Endothelial cell of umbilical vein (primary cell): ENCODE measurements at regions not wholly inside any gene's neighbourhood (a gene's known extent, or its start where the extent isn't known, plus 50 kb on each side); places are given as distances from the start of the nearest gene placed in this dataset.

Source experiments
- POLR2AphosphoS5 ChIP-seq: IDR thresholded peaks from 2 replicates; pipeline ENCODE4 v1.6.1; 2012; ENCODE audit warnings: low read depth, mild to moderate bottlenecking, control low read depth, low read length, moderate library complexity; ENCODE audit not compliant: insufficient read depth
- TF ChIP-seq, protein P1 (sequence below), 2 donors: IDR thresholded peaks; 1 replicate in 1 of 2; 2 replicates in 1 of 2; pipeline ENCODE4 v1.5.1; 2011; ENCODE audit warnings: low read length in 2 of 2, mild to moderate bottlenecking in 2 of 2, moderate library complexity in 2 of 2, control low read depth in 1 of 2, inconsistent platforms in 1 of 2, low read depth in 1 of 2; ENCODE audit not compliant: insufficient read depth in 1 of 2; ENCODE audit errors: extremely low read depth in 1 of 2

DNA sequence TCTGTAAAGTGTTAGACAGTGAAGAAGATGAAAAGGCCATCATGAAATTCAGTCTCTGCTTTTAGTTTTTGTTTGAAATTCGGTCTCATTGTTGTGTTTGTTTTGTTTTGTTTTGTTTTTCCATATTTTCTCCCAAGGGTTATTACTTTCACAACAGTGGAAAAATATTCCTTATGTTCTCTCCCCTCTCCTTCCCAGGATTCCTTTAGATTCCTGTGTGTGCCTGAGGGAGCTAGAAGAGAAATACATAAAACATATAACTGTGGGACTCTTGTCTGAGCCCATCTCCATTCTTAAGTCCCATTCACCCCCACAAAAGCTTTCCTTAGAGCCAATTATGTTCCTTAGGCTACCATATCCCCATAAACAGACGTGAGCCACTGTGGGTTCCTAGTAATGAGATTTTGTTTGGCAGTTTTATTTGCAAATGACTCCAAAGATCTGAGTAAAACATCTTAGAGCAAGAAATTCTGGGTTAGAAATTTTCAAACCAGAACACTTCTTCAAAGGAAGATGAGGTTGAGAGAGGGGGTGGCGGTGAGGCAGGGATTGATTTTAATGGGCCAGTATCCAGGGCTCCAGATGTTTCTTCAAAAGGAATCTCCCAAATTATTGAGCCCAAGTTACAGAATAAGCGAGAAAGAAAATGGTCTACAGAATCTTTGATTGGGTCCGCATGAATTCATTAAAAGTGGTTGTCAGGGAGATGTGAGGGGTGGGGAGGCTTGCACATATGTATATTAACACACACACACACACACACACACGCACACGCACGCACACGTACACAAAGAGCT, 157.8 kb upstream of the TNP1 start:
- TF ChIP-seq, protein P1, sequence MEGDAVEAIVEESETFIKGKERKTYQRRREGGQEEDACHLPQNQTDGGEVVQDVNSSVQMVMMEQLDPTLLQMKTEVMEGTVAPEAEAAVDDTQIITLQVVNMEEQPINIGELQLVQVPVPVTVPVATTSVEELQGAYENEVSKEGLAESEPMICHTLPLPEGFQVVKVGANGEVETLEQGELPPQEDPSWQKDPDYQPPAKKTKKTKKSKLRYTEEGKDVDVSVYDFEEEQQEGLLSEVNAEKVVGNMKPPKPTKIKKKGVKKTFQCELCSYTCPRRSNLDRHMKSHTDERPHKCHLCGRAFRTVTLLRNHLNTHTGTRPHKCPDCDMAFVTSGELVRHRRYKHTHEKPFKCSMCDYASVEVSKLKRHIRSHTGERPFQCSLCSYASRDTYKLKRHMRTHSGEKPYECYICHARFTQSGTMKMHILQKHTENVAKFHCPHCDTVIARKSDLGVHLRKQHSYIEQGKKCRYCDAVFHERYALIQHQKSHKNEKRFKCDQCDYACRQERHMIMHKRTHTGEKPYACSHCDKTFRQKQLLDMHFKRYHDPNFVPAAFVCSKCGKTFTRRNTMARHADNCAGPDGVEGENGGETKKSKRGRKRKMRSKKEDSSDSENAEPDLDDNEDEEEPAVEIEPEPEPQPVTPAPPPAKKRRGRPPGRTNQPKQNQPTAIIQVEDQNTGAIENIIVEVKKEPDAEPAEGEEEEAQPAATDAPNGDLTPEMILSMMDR (IDR thresholded peaks at IDR 0.05; ENCODE audit: extremely low read depth in 1 of 2, insufficient read depth in 1 of 2, low read depth in 1 of 2, low read length in 2 of 2) = no peak
- no peak for TF ChIP-seq POLR2AphosphoS5
